ENCODE measurements at regions not wholly inside any gene's neighbourhood (a gene's known extent, or its start where the extent isn't known, plus 50 kb on each side); places are given as distances from the start of the nearest gene placed in this dataset.
A peak's percentile ranks its signal among the peaks of the same experiment; 100 is the strongest.
"Not testable (repeated sequence)": the region's sequence is repeated elsewhere in the genome, so short reads cannot be mapped to it uniquely, and the experiment has no call there.

- no peak for DNase-seq
These were observed 86.3 kb upstream of the CARMIL1 start for GRCh38 chr6:25192590-25193459.

DNA sequence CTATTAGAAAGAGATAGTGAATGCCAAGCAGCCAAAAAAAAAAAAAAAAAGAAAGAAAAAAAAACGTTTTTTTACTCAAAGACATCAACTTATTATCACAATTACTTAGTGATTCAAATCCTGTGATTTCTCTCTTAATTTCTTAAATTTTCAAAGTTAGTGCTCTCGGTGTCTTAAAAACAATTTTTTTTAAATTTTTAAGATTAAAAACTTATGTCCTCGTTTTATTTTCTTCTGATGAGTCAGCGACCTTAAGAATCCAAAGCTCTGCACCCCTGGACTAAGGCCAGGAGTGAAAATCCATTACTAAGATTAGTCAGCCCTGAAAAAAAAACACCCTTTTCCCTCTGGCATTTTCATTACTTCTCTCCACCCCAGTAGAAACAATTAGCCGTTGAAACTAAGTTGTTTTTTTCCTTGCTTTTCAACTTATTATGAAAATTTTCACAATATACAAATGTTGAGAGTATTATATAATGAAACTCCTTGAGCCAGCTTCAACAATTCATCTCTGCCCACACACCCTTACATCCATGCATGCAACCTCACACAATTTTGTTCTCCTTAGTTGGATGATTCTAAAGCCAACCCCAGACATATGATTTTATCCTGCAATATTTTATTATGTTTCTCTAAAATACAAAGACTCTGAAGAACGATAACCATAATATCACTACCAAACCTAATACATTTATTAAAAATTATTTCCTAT is 85.6 kb upstream of the CARMIL1 start:
- DNase-seq: no peak

- DNase-seq: no peak
These were observed 84.9 kb upstream of the CARMIL1 start for GRCh38 chr6:25194172-25194678.

GRCh38 chr6:25196464-25196863 is 82.7 kb upstream of the CARMIL1 start:
- peak; percentile 97 for DNase-seq

DNA sequence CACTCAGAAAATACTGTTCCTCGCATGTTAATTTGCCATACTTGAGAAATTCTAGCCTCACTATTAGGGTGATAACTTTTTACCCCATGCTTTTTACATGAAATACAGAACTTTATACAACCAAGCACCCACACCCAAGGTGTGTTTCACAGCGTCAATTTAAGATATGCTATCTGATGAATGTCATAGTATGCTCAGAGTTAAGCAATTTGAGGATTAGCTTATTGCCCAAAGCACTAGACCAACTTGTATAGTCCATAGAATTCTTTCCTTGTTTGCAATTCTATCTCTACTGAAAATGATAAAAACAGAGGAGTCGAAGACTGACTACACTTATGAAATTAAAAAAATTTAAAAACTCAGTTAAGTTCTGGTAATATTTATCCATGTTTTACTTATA is 82.1 kb upstream of the CARMIL1 start:
- DNase-seq: no peak

DNA sequence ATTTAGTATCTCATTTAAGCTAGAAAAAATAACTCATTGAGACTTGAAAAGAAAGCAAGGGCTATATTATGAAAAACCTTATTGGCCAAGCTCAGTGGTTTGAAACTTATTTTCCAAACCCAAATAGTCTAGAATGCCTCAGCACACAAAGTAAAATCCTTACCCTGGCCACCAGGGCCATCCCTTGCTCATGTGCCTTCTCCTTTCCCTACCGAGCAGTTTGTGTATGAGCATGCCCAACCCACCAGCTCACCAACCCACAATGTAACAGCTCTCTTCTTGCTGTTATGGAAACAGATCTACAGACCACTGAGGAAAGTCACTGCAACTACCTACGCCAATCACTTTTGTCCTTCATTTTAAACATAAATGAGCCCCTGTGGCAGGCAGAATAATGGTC is 79.6 kb upstream of the CARMIL1 start:
- DNase-seq: no peak

GRCh38 chr6:25202504-25202903 is 76.7 kb upstream of the CARMIL1 start:
- no peak for DNase-seq

GRCh38 chr6:25205629-25206028 is 73.5 kb upstream of the CARMIL1 start:
- no peak for DNase-seq

GRCh38 chr6:25207453-25208155 is 71.6 kb upstream of the CARMIL1 start:
- not testable (repeated sequence) for DNase-seq

GRCh38 chr6:25215881-25216280 is 63.3 kb upstream of the CARMIL1 start:
- no peak for DNase-seq

- no peak for DNase-seq
These were observed 61.9 kb upstream of the CARMIL1 start for GRCh38 chr6:25217302-25217701.

GRCh38 chr6:25217829-25218228 is 61.3 kb upstream of the CARMIL1 start:
- DNase-seq: peak; percentile 80

- peak; percentile 71 for DNase-seq
These were observed 60.8 kb upstream of the CARMIL1 start for GRCh38 chr6:25218346-25218745.

GRCh38 chr6:25219216-25219916 is 59.8 kb upstream of the CARMIL1 start:
- DNase-seq: no peak

- DNase-seq: no peak
These were observed 59.3 kb upstream of the CARMIL1 start for GRCh38 chr6:25219917-25220278.

DNA sequence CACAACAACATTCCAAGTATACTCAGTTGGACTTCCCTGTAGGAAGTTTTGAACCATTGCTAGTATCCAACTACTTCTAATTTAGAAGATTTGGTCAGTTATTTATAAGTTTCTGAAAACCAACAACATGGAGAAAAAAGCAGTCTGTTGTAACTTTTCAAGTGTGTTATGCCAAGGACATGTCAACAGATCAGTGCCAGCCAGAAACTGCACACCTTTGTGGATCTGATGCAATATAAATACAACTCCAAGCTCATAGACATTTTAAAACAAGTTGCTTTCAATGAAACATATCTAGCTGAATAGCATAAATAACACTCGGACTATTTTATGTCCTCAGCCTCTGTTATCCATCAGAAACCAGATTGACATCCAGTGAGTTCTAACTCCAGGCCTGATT is 58.3 kb upstream of the CARMIL1 start:
- no peak for DNase-seq

GRCh38 chr6:25222006-25222678 is 57.0 kb upstream of the CARMIL1 start:
- DNase-seq: no peak

DNA sequence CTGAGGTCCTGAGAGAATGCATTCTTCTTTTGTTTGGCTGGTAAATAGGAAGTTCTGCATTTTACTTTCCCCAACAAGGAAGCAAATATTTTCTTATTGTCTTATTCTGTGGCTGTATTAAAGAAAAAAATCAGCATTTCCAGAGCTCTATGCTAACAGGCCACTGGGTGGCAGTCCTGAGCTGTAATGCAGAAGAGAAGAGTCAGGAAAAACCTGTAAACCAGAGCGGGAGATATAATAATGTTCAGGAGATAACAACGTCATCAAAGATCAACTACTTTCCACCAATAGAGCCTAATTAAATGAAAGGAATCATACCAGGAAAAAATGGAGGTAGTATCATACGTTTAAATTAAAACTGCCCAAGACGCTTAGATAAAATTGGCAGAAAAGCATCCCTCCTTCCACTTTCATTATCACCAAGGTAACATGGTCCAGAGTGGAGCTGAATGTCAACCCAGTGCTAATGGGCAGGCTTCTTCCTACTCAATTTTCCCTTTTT is 55.6 kb upstream of the CARMIL1 start:
- DNase-seq: peak; percentile 90

- DNase-seq: no peak
These were observed 54.9 kb upstream of the CARMIL1 start for GRCh38 chr6:25224242-25224641.

- no peak for DNase-seq
These were observed 51.3 kb upstream of the CARMIL1 start for GRCh38 chr6:25227854-25228253.
